Mesendoderm (in vitro differentiated cells): ENCODE measurements at regions not wholly inside any gene's neighbourhood (a gene's known extent, or its start where the extent isn't known, plus 50 kb on each side); places are given as distances from the start of the nearest gene placed in this dataset.
"Not testable (repeated sequence)": the region's sequence is repeated elsewhere in the genome, so short reads cannot be mapped to it uniquely, and the experiment has no call there.

Source experiments
- DNase-seq: peaks from one replicate; pipeline ENCODE4 v3.0.0; 2013
- H2AK5ac ChIP-seq: 2 replicates; pipeline ENCODE4 v1.6.1; 2013; ENCODE audit warnings: low read length, inconsistent platforms
- H2BK120ac ChIP-seq: 2 replicates; pipeline ENCODE4 v1.6.1; 2013; ENCODE audit warnings: low read depth, mild to moderate bottlenecking, low read length, moderate library complexity, mixed read lengths
- H2BK15ac ChIP-seq: replicated peaks from 2 replicates; pipeline ENCODE4 v1.6.1; 2013; ENCODE audit warnings: low read depth, mild to moderate bottlenecking, moderate library complexity
- H2BK5ac ChIP-seq: 2 replicates; pipeline ENCODE4 v1.6.1; 2013; ENCODE audit warnings: low read length, inconsistent platforms
- H3K18ac ChIP-seq: 2 replicates; pipeline ENCODE4 v1.6.1; 2013; ENCODE audit warnings: mild to moderate bottlenecking, low read length, mixed read lengths
- H3K23ac ChIP-seq: one replicate; pipeline ENCODE4 v1.6.1; 2013; ENCODE audit warnings: low read length
- H3K27ac ChIP-seq: 2 replicates; pipeline ENCODE4 v1.5.1; 2013; ENCODE audit warnings: low read depth, mild to moderate bottlenecking, inconsistent platforms, low read length, moderate library complexity
- H3K27me3 ChIP-seq: 2 replicates; pipeline ENCODE4 v1.6.1; 2013; ENCODE audit warnings: low read length, control low read depth, mild to moderate bottlenecking, inconsistent platforms; ENCODE audit not compliant: insufficient read depth, poor library complexity
- H3K36me3 ChIP-seq: 2 replicates; pipeline ENCODE4 v1.6.1; 2013; ENCODE audit warnings: low read length, inconsistent platforms; ENCODE audit not compliant: control insufficient read depth, insufficient read depth
- H3K4ac ChIP-seq: one replicate; pipeline ENCODE4 v1.6.1; 2013; ENCODE audit warnings: low read depth, mild to moderate bottlenecking, low read length, moderate library complexity
- H3K4me1 ChIP-seq: 2 replicates; pipeline ENCODE4 v1.6.1; 2013; ENCODE audit warnings: low read depth, low read length, inconsistent platforms; ENCODE audit not compliant: control insufficient read depth
- H3K4me2 ChIP-seq: 2 replicates; pipeline ENCODE4 v1.6.1; 2013; ENCODE audit warnings: low read length
- H3K4me3 ChIP-seq: 2 replicates; pipeline ENCODE4 v1.5.1; 2013; ENCODE audit warnings: mild to moderate bottlenecking, low read length
- H3K56ac ChIP-seq: one replicate; pipeline ENCODE4 v1.6.1; 2013; ENCODE audit warnings: low read length
- H3K79me1 ChIP-seq: 2 replicates; pipeline ENCODE4 v1.6.1; 2013; ENCODE audit warnings: low read length, inconsistent platforms
- H3K79me2 ChIP-seq: 2 replicates; pipeline ENCODE4 v1.6.1; 2013; ENCODE audit warnings: mild to moderate bottlenecking, low read length; ENCODE audit not compliant: control insufficient read depth, insufficient read depth
- H3K9ac ChIP-seq: 2 replicates; pipeline ENCODE4 v1.6.1; 2013; ENCODE audit warnings: low read length, inconsistent platforms
- H4K5ac ChIP-seq: one replicate; pipeline ENCODE4 v1.6.1; 2013; ENCODE audit warnings: low read length
- H4K8ac ChIP-seq: one replicate; pipeline ENCODE4 v1.6.1; 2013; ENCODE audit warnings: low read depth, mild to moderate bottlenecking, control low read depth, low read length, moderate library complexity
- WGBS: extraction: QIAGEN DNeasy Blood & Tissue Kit; methylation state at CpG from one replicate; pipeline ENCODE4 v1.1.7; 2013; ENCODE audit warnings: low lambda C conversion rate, missing lambda C conversion rate; ENCODE audit not compliant: insufficient coverage; ENCODE audit errors: extremely low coverage; 5-methylcytosine and 5-hydroxymethylcytosine counted together

- no peak overlapping the region for H4K8ac ChIP-seq
- H3K9ac ChIP-seq, result no peak overlapping the region
- no peak overlapping the region for H3K4ac ChIP-seq
- no peaks in the 10 kb centered on the region for H3K79me1 ChIP-seq
- H3K56ac ChIP-seq, result no peak overlapping the region
- no peak overlapping the region for H2BK15ac ChIP-seq
- no peak overlapping the region for H3K4me3 ChIP-seq
- DNase-seq, result no peak
- H3K79me2 ChIP-seq, result no peaks in the 10 kb centered on the region
- no peak overlapping the region for H3K23ac ChIP-seq
- no peaks in the 10 kb centered on the region for H3K27me3 ChIP-seq
- H2BK120ac ChIP-seq, result no peak overlapping the region
- no CpG with 5 or more reads among the region's 4 CpGs for whole genome bisulfite sequencing
- no peak overlapping the region for H3K27ac ChIP-seq
- H4K5ac ChIP-seq, result no peak overlapping the region
- H3K18ac ChIP-seq, result no peak overlapping the region
- H2AK5ac ChIP-seq, result no peak overlapping the region
- H3K36me3 ChIP-seq, result no peaks in the 10 kb centered on the region
- H3K4me1 ChIP-seq, result no peaks in the 10 kb centered on the region
- H2BK5ac ChIP-seq, result no peak overlapping the region
- H3K4me2 ChIP-seq, result no peak overlapping the region
Measured at GRCh38 chr19:30935146-30935545, 414.1 kb downstream of the TSHZ3 start.

GRCh38 chr19:30933454-30933853 is 415.8 kb downstream of the TSHZ3 start:
- WGBS, result no CpG with 5 or more reads among the region's 3 CpGs
- not testable (repeated sequence) for H3K79me2 ChIP-seq, H3K36me3 ChIP-seq, H4K5ac ChIP-seq, H3K4me1 ChIP-seq, H3K27ac ChIP-seq, H3K79me1 ChIP-seq, H3K18ac ChIP-seq, H3K23ac ChIP-seq, H3K27me3 ChIP-seq, H4K8ac ChIP-seq, H2BK120ac ChIP-seq, H3K4ac ChIP-seq, H3K4me2 ChIP-seq, H2BK15ac ChIP-seq, H2BK5ac ChIP-seq, H2AK5ac ChIP-seq, DNase-seq, H3K56ac ChIP-seq, H3K4me3 ChIP-seq, H3K9ac ChIP-seq

GRCh38 chr19:30932854-30933253 is 416.4 kb downstream of the TSHZ3 start:
- no peak for DNase-seq
- Histone ChIP-seq H2BK15ac (no peak overlapping the region), H2BK5ac (no peak overlapping the region), H2AK5ac (no peak overlapping the region), H3K9ac (no peak overlapping the region), H3K27me3 (no peaks in the 10 kb centered on the region), H3K23ac (no peak overlapping the region), H3K36me3 (no peaks in the 10 kb centered on the region), H3K79me2 (no peaks in the 10 kb centered on the region), H3K4me2 (no peak overlapping the region), H3K56ac (no peak overlapping the region), H3K79me1 (no peaks in the 10 kb centered on the region), H3K27ac (no peak overlapping the region), H3K4ac (no peak overlapping the region), H3K4me1 (no peaks in the 10 kb centered on the region), H4K8ac (no peak overlapping the region), H2BK120ac (no peak overlapping the region), H4K5ac (no peak overlapping the region), H3K18ac (no peak overlapping the region), H3K4me3 (no peak overlapping the region)
- WGBS, result no CpG with 5 or more reads among the region's 3 CpGs

GRCh38 chr19:30930941-30931706 is 418.1 kb downstream of the TSHZ3 start:
- no CpG with 5 or more reads among the region's 12 CpGs for WGBS
- no peak overlapping the region for H4K5ac ChIP-seq
- H2BK5ac ChIP-seq, result no peak overlapping the region
- H2BK120ac ChIP-seq, result no peak overlapping the region
- H3K27me3 ChIP-seq, result no peaks in the 10 kb centered on the region
- no peaks in the 10 kb centered on the region for H3K79me1 ChIP-seq
- H3K4me2 ChIP-seq, result no peak overlapping the region
- H3K27ac ChIP-seq, result no peak overlapping the region
- no peak overlapping the region for H3K9ac ChIP-seq
- H3K4me1 ChIP-seq, result no peaks in the 10 kb centered on the region
- no peak overlapping the region for H3K56ac ChIP-seq
- no peak overlapping the region for H3K4me3 ChIP-seq
- H3K79me2 ChIP-seq, result no peaks in the 10 kb centered on the region
- no peaks in the 10 kb centered on the region for H3K36me3 ChIP-seq
- no peak overlapping the region for H2BK15ac ChIP-seq
- H3K18ac ChIP-seq, result no peak overlapping the region
- no peak overlapping the region for H2AK5ac ChIP-seq
- H3K23ac ChIP-seq, result no peak overlapping the region
- H4K8ac ChIP-seq, result no peak overlapping the region
- H3K4ac ChIP-seq, result no peak overlapping the region
- no peak for DNase-seq

GRCh38 chr19:30927705-30928104 is 421.5 kb downstream of the TSHZ3 start:
- H3K18ac ChIP-seq, result no peak overlapping the region
- no peaks in the 10 kb centered on the region for H3K79me2 ChIP-seq
- no peak overlapping the region for H2BK5ac ChIP-seq
- H3K4ac ChIP-seq, result no peak overlapping the region
- no peak overlapping the region for H3K4me2 ChIP-seq
- no peak overlapping the region for H4K5ac ChIP-seq
- H4K8ac ChIP-seq, result no peak overlapping the region
- H3K79me1 ChIP-seq, result no peaks in the 10 kb centered on the region
- H3K27ac ChIP-seq, result no peak overlapping the region
- no peak overlapping the region for H2AK5ac ChIP-seq
- no peaks in the 10 kb centered on the region for H3K4me1 ChIP-seq
- H3K4me3 ChIP-seq, result no peak overlapping the region
- no CpG with 5 or more reads among the region's 6 CpGs for WGBS
- H3K27me3 ChIP-seq, result no peaks in the 10 kb centered on the region
- H3K23ac ChIP-seq, result no peak overlapping the region
- H2BK120ac ChIP-seq, result no peak overlapping the region
- no peak for DNase-seq
- no peak overlapping the region for H3K9ac ChIP-seq
- H3K56ac ChIP-seq, result no peak overlapping the region
- H2BK15ac ChIP-seq, result no peak overlapping the region
- H3K36me3 ChIP-seq, result no peaks in the 10 kb centered on the region

- DNase-seq, result no peak
- H4K8ac ChIP-seq, result no peak overlapping the region
- no peak overlapping the region for H4K5ac ChIP-seq
- H3K36me3 ChIP-seq, result no peaks in the 10 kb centered on the region
- no peak overlapping the region for H2BK15ac ChIP-seq
- no peak overlapping the region for H3K56ac ChIP-seq
- no CpG with 5 or more reads among the region's 11 CpGs for WGBS
- no peaks in the 10 kb centered on the region for H3K79me2 ChIP-seq
- no peak overlapping the region for H2AK5ac ChIP-seq
- no peaks in the 10 kb centered on the region for H3K79me1 ChIP-seq
- H3K4me3 ChIP-seq, result no peak overlapping the region
- no peak overlapping the region for H3K9ac ChIP-seq
- H3K4ac ChIP-seq, result no peak overlapping the region
- H2BK5ac ChIP-seq, result no peak overlapping the region
- no peak overlapping the region for H3K18ac ChIP-seq
- no peak overlapping the region for H3K27ac ChIP-seq
- H3K4me2 ChIP-seq, result no peak overlapping the region
- no peaks in the 10 kb centered on the region for H3K4me1 ChIP-seq
- no peak overlapping the region for H2BK120ac ChIP-seq
- no peaks in the 10 kb centered on the region for H3K27me3 ChIP-seq
- H3K23ac ChIP-seq, result no peak overlapping the region
Measured at GRCh38 chr19:30924670-30925069, 424.6 kb downstream of the TSHZ3 start.
